ENCODE measurements at regions not wholly inside any gene's neighbourhood (a gene's known extent, or its start where the extent isn't known, plus 50 kb on each side); places are given as distances from the start of the nearest gene placed in this dataset.

- no CpG with 5 or more reads among the region's 1 CpG for WGBS (ENCODE audit: insufficient coverage)
- H3K9ac ChIP-seq (ENCODE audit: low read length): no peak overlapping the region
- H3K4me3 ChIP-seq (ENCODE audit: control extremely low read depth in 1 of 5, extremely low read depth in 1 of 5, insufficient read depth in 1 of 5, low read depth in 2 of 5, low read length in 4 of 5): no peak overlapping the region
- Mint-ChIP-seq H3K9me3 (ENCODE audit: insufficient read depth) (peaks cover 3% of the 10 kb centered on the region), H3K4me3 (no peak overlapping the region), H3K4me1 (no peaks in the 10 kb centered on the region), H3K27me3 (no peaks in the 10 kb centered on the region), H3K27ac (no peak overlapping the region)
- ATAC-seq (ENCODE audit: low read depth): no peak
- no peaks in the 10 kb centered on the region for H3K79me2 ChIP-seq (ENCODE audit: control insufficient read depth, insufficient read depth, low read length)
- H3K4me1 ChIP-seq (ENCODE audit: control insufficient read depth in 2 of 2, insufficient read depth in 2 of 2, low read length in 2 of 2): no peaks in the 10 kb centered on the region
- CTCF ChIA-PET: no interaction called here
- intact Hi-C loops (cut with micrococcal nuclease): no loop called here
- no peaks in the 10 kb centered on the region for H3K27me3 ChIP-seq (replicated peaks in 1 of 4; ENCODE audit: control extremely low read depth in 1 of 4, control insufficient read depth in 3 of 4, insufficient read depth in 4 of 4, low read length in 3 of 4)
- no peaks in the 10 kb centered on the region for H3K36me3 ChIP-seq (replicated peaks in 1 of 2; ENCODE audit: control extremely low read depth in 1 of 2, control insufficient read depth in 1 of 2, extremely low read depth in 1 of 2, insufficient read depth in 2 of 2, low read length in 1 of 2)
- H4K20me1 ChIP-seq (ENCODE audit: control insufficient read depth, insufficient read depth, low read length, poor library complexity, severe bottlenecking): no peaks in the 10 kb centered on the region
- no peak for DNase-seq
- POLR2A ChIA-PET: no interaction called here
- no peak overlapping the region for H2AFZ ChIP-seq (ENCODE audit: insufficient read depth, low read depth, low read length, poor library complexity, severe bottlenecking)
- no peak overlapping the region for H3K4me2 ChIP-seq (replicated peaks; ENCODE audit: low read depth, low read length, poor library complexity, severe bottlenecking)
- peaks cover 0 to 6% (median 0%) of the 10 kb centered on the region in 3 donors for H3K9me3 ChIP-seq (ENCODE audit: control extremely low read depth in 1 of 3, control insufficient read depth in 2 of 3, insufficient read depth in 1 of 3, low read length in 2 of 3)
- no peak for TF ChIP-seq CTCF (IDR thresholded peaks at IDR 0.05)
- TF ChIP-seq EZH2 (IDR thresholded peaks at IDR 0.05; ENCODE audit: borderline replicate concordance, insufficient read depth, low read depth, low read length, poor library complexity, severe bottlenecking): no peak
- no peak overlapping the region for H3K27ac ChIP-seq (ENCODE audit: low read length in 2 of 2)
Measured at GRCh38 chr4:170388255-170388654, 298.5 kb upstream of the AADAT start.

- intact Hi-C loops (cut with micrococcal nuclease): no loop called here
- Histone ChIP-seq H3K4me3 (ENCODE audit: control extremely low read depth in 1 of 5, extremely low read depth in 1 of 5, insufficient read depth in 1 of 5, low read depth in 2 of 5, low read length in 4 of 5) (no peak overlapping the region), H3K4me2 (replicated peaks; ENCODE audit: low read depth, low read length, poor library complexity, severe bottlenecking) (no peak overlapping the region), H3K4me1 (ENCODE audit: control insufficient read depth in 2 of 2, insufficient read depth in 2 of 2, low read length in 2 of 2) (no peaks in the 10 kb centered on the region), H2AFZ (ENCODE audit: insufficient read depth, low read depth, low read length, poor library complexity, severe bottlenecking) (no peak overlapping the region), H3K27ac (ENCODE audit: low read length in 2 of 2) (no peak overlapping the region), H4K20me1 (ENCODE audit: control insufficient read depth, insufficient read depth, low read length, poor library complexity, severe bottlenecking) (no peaks in the 10 kb centered on the region), H3K36me3 (replicated peaks in 1 of 2; ENCODE audit: control extremely low read depth in 1 of 2, control insufficient read depth in 1 of 2, extremely low read depth in 1 of 2, insufficient read depth in 2 of 2, low read length in 1 of 2) (no peaks in the 10 kb centered on the region), H3K27me3 (replicated peaks in 1 of 4; ENCODE audit: control extremely low read depth in 1 of 4, control insufficient read depth in 3 of 4, insufficient read depth in 4 of 4, low read length in 3 of 4) (no peaks in the 10 kb centered on the region), H3K9me3 (ENCODE audit: control extremely low read depth in 1 of 3, control insufficient read depth in 2 of 3, insufficient read depth in 1 of 3, low read length in 2 of 3) (peaks cover 0 to 6% (median 0%) of the 10 kb centered on the region in 3 donors), H3K9ac (ENCODE audit: low read length) (no peak overlapping the region), H3K79me2 (ENCODE audit: control insufficient read depth, insufficient read depth, low read length) (no peaks in the 10 kb centered on the region)
- TF ChIP-seq CTCF (IDR thresholded peaks at IDR 0.05) (no peak), EZH2 (IDR thresholded peaks at IDR 0.05; ENCODE audit: borderline replicate concordance, insufficient read depth, low read depth, low read length, poor library complexity, severe bottlenecking) (no peak)
- DNase-seq: no peak
- ChIA-PET CTCF (no interaction called here), POLR2A (no interaction called here)
- H3K27ac Mint-ChIP-seq: no peak overlapping the region
- H3K4me3 Mint-ChIP-seq: no peak overlapping the region
- WGBS (ENCODE audit: insufficient coverage): no CpG with 5 or more reads among the region's 2 CpGs
- ATAC-seq (ENCODE audit: low read depth): no peak
- peaks cover 3% of the 10 kb centered on the region for H3K9me3 Mint-ChIP-seq (ENCODE audit: insufficient read depth)
- H3K27me3 Mint-ChIP-seq: no peaks in the 10 kb centered on the region
- no peaks in the 10 kb centered on the region for H3K4me1 Mint-ChIP-seq
Measured at GRCh38 chr4:170386971-170387370, 297.2 kb upstream of the AADAT start.
